IMR-90 (cell line): ENCODE measurements at regions not wholly inside any gene's neighbourhood (a gene's known extent, or its start where the extent isn't known, plus 50 kb on each side); places are given as distances from the start of the nearest gene placed in this dataset.

Experiments
- ATAC-seq: fragments of 200-7000 bp; cut with Tn5 transposase; 2 replicates; pipeline ENCODE4 v1.9.1; 2020; ENCODE audit warnings: low read depth, mild to moderate bottlenecking, moderate library complexity
- BruUV-seq: library from RNA; stranded (reverse); fragments of 400-500 nt; replicated peaks from 2 replicates; lab custom pipeline; 2021; lab: Mats Ljungman, UMichigan
- CTCF ChIA-PET: fragments of 300-600 bp; formaldehyde crosslinking; extraction: SDS; loops from one replicate; lab custom pipeline; 2021; ENCODE audit warnings: antibody characterized with exemption; lab: Yijun Ruan, JAX
- POLR2A ChIA-PET: fragments of 300-600 bp; sonication (Branson Sonifier 250); formaldehyde crosslinking; loops from one replicate; lab custom pipeline; 2022; ENCODE audit warnings: antibody characterized with exemption; ENCODE audit not compliant: unreplicated experiment; lab: Charles Lee
- DNase-seq: peaks from one replicate; pipeline ENCODE4 v3.0.0; 2013
- H2AFZ ChIP-seq: replicated peaks from 2 replicates; pipeline ENCODE3; 2013; ENCODE audit warnings: low read length, mild to moderate bottlenecking; ENCODE audit not compliant: poor library complexity
- H2AK5ac ChIP-seq: 2 replicates; pipeline ENCODE4 v1.6.1; 2013; ENCODE audit warnings: low read depth, low read length, inconsistent platforms
- H2AK9ac ChIP-seq: replicated peaks from 2 replicates; pipeline ENCODE3; 2013; ENCODE audit warnings: mild to moderate bottlenecking, low read depth, low read length, moderate library complexity; ENCODE audit not compliant: poor library complexity
- H2BK120ac ChIP-seq: 2 replicates; pipeline ENCODE4 v1.6.1; 2013; ENCODE audit warnings: low read depth, low read length, inconsistent platforms
- H2BK15ac ChIP-seq: 3 replicates; pipeline ENCODE4 v1.6.1; 2013; ENCODE audit warnings: low read depth, low read length, inconsistent platforms
- H2BK20ac ChIP-seq: 2 replicates; pipeline ENCODE4 v1.6.1; 2013; ENCODE audit warnings: low read depth, mild to moderate bottlenecking, inconsistent platforms, low read length, moderate library complexity
- H2BK5ac ChIP-seq: 2 replicates; pipeline ENCODE4 v1.6.1; 2013; ENCODE audit warnings: mild to moderate bottlenecking, low read depth, low read length, inconsistent platforms; ENCODE audit not compliant: poor library complexity, severe bottlenecking
- H3K14ac ChIP-seq: replicated peaks from 2 replicates; pipeline ENCODE4 v1.6.1; 2013; ENCODE audit warnings: low read depth, low read length, inconsistent platforms
- H3K18ac ChIP-seq: 2 replicates; pipeline ENCODE4 v1.6.1; 2013; ENCODE audit warnings: low read depth, low read length, control low read depth
- H3K23ac ChIP-seq: 2 replicates; pipeline ENCODE4 v1.6.1; 2013; ENCODE audit warnings: low read depth, low read length, inconsistent platforms
- H3K27ac ChIP-seq: 2 replicates; pipeline ENCODE4 v1.5.1; 2013; ENCODE audit warnings: mild to moderate bottlenecking, control low read depth, low read length; ENCODE audit not compliant: insufficient read depth
- H3K27me3 ChIP-seq: 2 replicates; pipeline ENCODE4 v1.6.1; 2013; ENCODE audit warnings: low read length; ENCODE audit not compliant: control insufficient read depth, insufficient read depth
- H3K36me3 ChIP-seq: 2 replicates; pipeline ENCODE4 v1.6.1; 2013; ENCODE audit warnings: low read length, mixed read lengths; ENCODE audit not compliant: control insufficient read depth, insufficient read depth
- H3K4ac ChIP-seq: 2 replicates; pipeline ENCODE4 v1.6.1; 2013; ENCODE audit warnings: low read depth, low read length, inconsistent platforms
- H3K4me1 ChIP-seq: 2 replicates; pipeline ENCODE4 v1.6.1; 2013; ENCODE audit warnings: low read length, mixed read lengths; ENCODE audit not compliant: control insufficient read depth, insufficient read depth
- H3K4me2 ChIP-seq: 2 replicates; pipeline ENCODE4 v1.6.1; 2013; ENCODE audit warnings: low read depth, mild to moderate bottlenecking, control low read depth, low read length, moderate library complexity
- H3K4me3 ChIP-seq: 2 replicates; pipeline ENCODE4 v1.5.1; 2013; ENCODE audit warnings: low read depth, mild to moderate bottlenecking, control low read depth, low read length, moderate library complexity; ENCODE audit not compliant: insufficient read depth
- H3K56ac ChIP-seq: 2 replicates; pipeline ENCODE4 v1.6.1; 2013; ENCODE audit warnings: low read length, inconsistent platforms; ENCODE audit not compliant: insufficient read depth; ENCODE audit errors: extremely low read depth
- H3K79me1 ChIP-seq, 2 experiments: 2 replicates each; pipeline ENCODE4 v1.6.1; 2013; ENCODE audit warnings: low read length in 2 of 2, inconsistent platforms in 1 of 2, low read depth in 1 of 2
- H3K9ac ChIP-seq: 2 replicates; pipeline ENCODE4 v1.6.1; 2013; ENCODE audit warnings: low read depth, low read length, control low read depth
- H3K9me1 ChIP-seq: 2 replicates; pipeline ENCODE4 v1.6.1; 2013; ENCODE audit warnings: low read length, inconsistent platforms; ENCODE audit not compliant: insufficient read depth
- H3K9me3 ChIP-seq: 2 replicates; pipeline ENCODE4 v1.6.1; 2013; ENCODE audit warnings: low read length; ENCODE audit not compliant: control insufficient read depth, insufficient read depth
- H4K20me1 ChIP-seq: 2 replicates; pipeline ENCODE4 v1.6.1; 2013; ENCODE audit warnings: low read length, inconsistent platforms; ENCODE audit not compliant: insufficient read depth
- H4K5ac ChIP-seq: 2 replicates; pipeline ENCODE4 v1.6.1; 2013; ENCODE audit warnings: mild to moderate bottlenecking, low read depth, low read length, control low read depth
- H4K8ac ChIP-seq, 2 experiments: 2 replicates each; pipeline ENCODE4 v1.6.1; 2013; ENCODE audit warnings: low read depth in 2 of 2, low read length in 2 of 2, control low read depth in 1 of 2, inconsistent platforms in 1 of 2
- H4K91ac ChIP-seq: 2 replicates; pipeline ENCODE4 v1.6.1; 2013; ENCODE audit warnings: low read depth, low read length, inconsistent platforms; ENCODE audit not compliant: insufficient read depth
- BHLHE40 ChIP-seq: fragments of 150-350 bp; IDR thresholded peaks from 2 replicates; pipeline ENCODE4 v1.6.1; 2016; ENCODE audit warnings: mild to moderate bottlenecking, low read depth, low read length
- CEBPB ChIP-seq: IDR thresholded peaks from 2 replicates; pipeline ENCODE4 v1.6.1; 2012; ENCODE audit warnings: low read depth, low read length, improper control_type of control experiment
- CHD1 ChIP-seq: IDR thresholded peaks from 2 replicates; pipeline ENCODE4 v1.6.1; 2012; ENCODE audit warnings: low read depth, low read length, improper control_type of control experiment
- CTCF ChIP-seq: conservative IDR thresholded peaks from 2 replicates; pipeline ENCODE4 v1.5.1; 2012; ENCODE audit warnings: mild to moderate bottlenecking, low read depth, low read length, improper control_type of control experiment
- ELK1 ChIP-seq: fragments of 150-350 bp; IDR thresholded peaks from 2 replicates; pipeline ENCODE4 v1.6.1; 2016; ENCODE audit warnings: low read depth, mild to moderate bottlenecking, low read length, moderate library complexity, borderline replicate concordance
- FOS ChIP-seq: fragments of 150-350 bp; IDR thresholded peaks from 2 replicates; pipeline ENCODE4 v1.6.1; 2016; ENCODE audit warnings: low read depth, low read length
- MAFK ChIP-seq: IDR thresholded peaks from 2 replicates; pipeline ENCODE4 v1.6.1; 2012; ENCODE audit warnings: low read depth, low read length, improper control_type of control experiment
- MAZ ChIP-seq: IDR thresholded peaks from 2 replicates; pipeline ENCODE4 v1.6.1; 2012; ENCODE audit warnings: low read depth, mild to moderate bottlenecking, low read length, improper control_type of control experiment, moderate library complexity, borderline replicate concordance
- MXI1 ChIP-seq: IDR thresholded peaks from 2 replicates; pipeline ENCODE4 v1.6.1; 2012; ENCODE audit warnings: low read depth, mild to moderate bottlenecking, low read length, moderate library complexity, borderline replicate concordance
- NFE2L2 ChIP-seq: fragments of 150-350 bp; IDR thresholded peaks from 2 replicates; pipeline ENCODE4 v1.6.1; 2016; ENCODE audit warnings: low read depth, mild to moderate bottlenecking, low read length
- POLR2A ChIP-seq: IDR thresholded peaks from 2 replicates; pipeline ENCODE4 v1.6.1; 2012; ENCODE audit warnings: mild to moderate bottlenecking, low read depth, low read length
- RAD21 ChIP-seq: IDR thresholded peaks from 2 replicates; pipeline ENCODE4 v1.6.1; 2012; ENCODE audit warnings: low read length, improper control_type of control experiment
- RCOR1 ChIP-seq: IDR thresholded peaks from 2 replicates; pipeline ENCODE4 v1.6.1; 2012; ENCODE audit warnings: mild to moderate bottlenecking, low read length, improper control_type of control experiment; ENCODE audit not compliant: insufficient replicate concordance
- RFX5 ChIP-seq: IDR thresholded peaks from 2 replicates; pipeline ENCODE4 v1.8.0; 2012; ENCODE audit warnings: low read depth, mild to moderate bottlenecking, low read length, moderate library complexity
- SMC3 ChIP-seq: fragments of 150-350 bp; IDR thresholded peaks from 2 replicates; pipeline ENCODE4 v1.6.1; 2016; ENCODE audit warnings: low read depth, mild to moderate bottlenecking, antibody characterized with exemption, low read length, moderate library complexity
- WGBS, 2 experiments: methylation state at CpG; one replicate each; pipeline versions ENCODE4 v1.1.5 to v1.1.7; 2013; ENCODE audit warnings: missing lambda C conversion rate in 2 of 2; ENCODE audit not compliant: insufficient read length in 1 of 2; ENCODE audit errors: extremely low coverage in 2 of 2; 5-methylcytosine and 5-hydroxymethylcytosine counted together
- dilution Hi-C: fragments of 300-500 bp; cut with HindIII; formaldehyde crosslinking; loops from one replicate; pipeline ENCODE4 v1.14.3; 2018; ENCODE audit warnings: low sequenced_read_pairs; ENCODE audit not compliant: unreplicated experiment
- in situ Hi-C: fragments of 300-500 bp; cut with MboI; formaldehyde crosslinking; loops from 3 replicates; pipeline ENCODE4 v1.14.3; 2019; ENCODE audit warnings: low sequenced_read_pairs, inconsistent platforms, mixed read lengths
- intact Hi-C: fragments of 100-400 bp; cut with micrococcal nuclease; formaldehyde crosslinking; loops from 2 replicates; pipeline ENCODE4 v1.10.0; 2022
- TF ChIP-seq, protein P1 (sequence below): fragments of 150-350 bp; IDR thresholded peaks from 2 replicates; pipeline ENCODE4 v1.6.1; 2017; ENCODE audit warnings: mild to moderate bottlenecking, antibody characterized with exemption, low read length, low read depth

- no TSS peak for BruUV-seq
- no peak overlapping the region for H3K9ac ChIP-seq
- WGBS, 2 experiments, result 64% methylated on average over 5 of the region's 8 CpGs; no CpG with 5 or more reads in 1 of the 2 experiments
- peaks cover 3% of the 10 kb centered on the region; the same call in 1 of the 2 replicates for H4K20me1 ChIP-seq
- no peak overlapping the region for H2AK9ac ChIP-seq
- ChIA-PET POLR2A (no interaction called here), CTCF (no interaction called here)
- no peak overlapping the region for H3K18ac ChIP-seq
- H2AFZ ChIP-seq, result no peak overlapping the region
- dilution Hi-C loops (no loop called here), intact Hi-C loops (no loop called here), in situ Hi-C loops (no loop called here)
- no peak overlapping the region for H3K4me2 ChIP-seq
- no peak overlapping the region for H3K4me3 ChIP-seq
- no peak overlapping the region for H3K27ac ChIP-seq
- H3K4ac ChIP-seq, result no peak overlapping the region
- H3K79me1 ChIP-seq, result no peaks in the 10 kb centered on the region
- no peak for ATAC-seq
- peaks cover 11% of the 10 kb centered on the region; the same call in 1 of the 2 replicates for H3K4me1 ChIP-seq
- no peak for DNase-seq
- H3K27me3 ChIP-seq, result peaks cover 11% of the 10 kb centered on the region
- H3K14ac ChIP-seq, result no peak overlapping the region
- no peak overlapping the region for H4K91ac ChIP-seq
- H3K36me3 ChIP-seq, result no peaks in the 10 kb centered on the region
- no peak overlapping the region for H2BK15ac ChIP-seq
- TF ChIP-seq CHD1, result no peak
- no peak for TF ChIP-seq FOS
- TF ChIP-seq SMC3, result no peak
- TF ChIP-seq RCOR1, result no peak
- TF ChIP-seq RAD21, result no peak
- no peak for TF ChIP-seq CEBPB
- no peak for TF ChIP-seq BHLHE40
- TF ChIP-seq MAZ, result no peak
- TF ChIP-seq NFE2L2, result no peak
- TF ChIP-seq RFX5, result no peak
- no peak for TF ChIP-seq CTCF
- no peak for TF ChIP-seq POLR2A
- no peak for TF ChIP-seq ELK1
- TF ChIP-seq, protein P1, sequence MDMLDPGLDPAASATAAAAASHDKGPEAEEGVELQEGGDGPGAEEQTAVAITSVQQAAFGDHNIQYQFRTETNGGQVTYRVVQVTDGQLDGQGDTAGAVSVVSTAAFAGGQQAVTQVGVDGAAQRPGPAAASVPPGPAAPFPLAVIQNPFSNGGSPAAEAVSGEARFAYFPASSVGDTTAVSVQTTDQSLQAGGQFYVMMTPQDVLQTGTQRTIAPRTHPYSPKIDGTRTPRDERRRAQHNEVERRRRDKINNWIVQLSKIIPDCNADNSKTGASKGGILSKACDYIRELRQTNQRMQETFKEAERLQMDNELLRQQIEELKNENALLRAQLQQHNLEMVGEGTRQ, result no peak
- no peak for TF ChIP-seq MXI1
- no peak for TF ChIP-seq MAFK
- no peak overlapping the region for H4K5ac ChIP-seq
- H3K56ac ChIP-seq, result no peak overlapping the region
- H2BK120ac ChIP-seq, result no peak overlapping the region
- no peak overlapping the region for H4K8ac ChIP-seq
- peaks cover 9% of the 10 kb centered on the region; the same call in 1 of the 2 replicates for H3K9me1 ChIP-seq
- H2BK20ac ChIP-seq, result no peak overlapping the region
- H2AK5ac ChIP-seq, result no peak overlapping the region
- H2BK5ac ChIP-seq, result no peak overlapping the region
- H3K23ac ChIP-seq, result no peak overlapping the region
- no peaks in the 10 kb centered on the region for H3K9me3 ChIP-seq
These were observed 51.5 kb upstream of the PHF21B start for GRCh38 chr22:45061332-45061731.
